K562 (cell line): ENCODE measurements at regions not wholly inside any gene's neighbourhood (a gene's known extent, or its start where the extent isn't known, plus 50 kb on each side); places are given as distances from the start of the nearest gene placed in this dataset.

Source experiments
- ATAC-seq: fragments of 200-7000 bp; cut with Tn5 transposase; 3 replicates; pipeline ENCODE4 v1.9.1; 2020; ENCODE audit warnings: moderate library complexity
- BruUV-seq: library from RNA; stranded (reverse); fragments of 400-500 nt; replicated peaks from 2 replicates; lab custom pipeline; 2021; lab: Mats Ljungman, UMichigan
- CTCF ChIA-PET: fragments of 300-600 bp; formaldehyde crosslinking; extraction: SDS; loops from one replicate; lab custom pipeline; 2021; ENCODE audit warnings: low intra/inter-chr PET ratio; lab: Yijun Ruan, JAX
- POLR2A ChIA-PET: fragments of 300-600, 350-650 bp; sonication (Branson Sonifier 250); formaldehyde crosslinking; extraction: SDS; loops from one replicate; lab custom pipeline; 2021; ENCODE audit warnings: antibody characterized with exemption, inconsistent platforms; lab: Yijun Ruan, JAX
- DNase-seq, 4 experiments: peaks; one replicate each; pipeline versions ENCODE4 v3.0.0 to v3.0.0-alpha.2; 2011 to 2018; ENCODE audit warnings: low spot score in 3 of 4, mixed read lengths in 3 of 4; ENCODE audit errors: extremely low read depth in 1 of 4
- FAIRE-seq: peaks from 2 replicates; lab custom pipeline; 2011; peaks lifted over from hg19 to GRCh38; lab: Jason Lieb, UNC
- H2AFZ ChIP-seq: 2 replicates; pipeline ENCODE4 v1.6.0; 2011; ENCODE audit warnings: low read depth, low read length, control low read depth, inconsistent platforms
- H3K27ac ChIP-seq: fragments of 200-600 bp; 3 replicates; pipeline ENCODE4 v1.8.0; 2011; ENCODE audit warnings: low read depth, mild to moderate bottlenecking, control low read depth, inconsistent platforms, low read length, moderate library complexity, mixed read lengths; ENCODE audit errors: extremely low read depth
- H3K27me3 ChIP-seq, 2 experiments: fragments of 300-600 bp in 1 of 2; 2 replicates in 1 of 2; 3 replicates in 1 of 2; pipeline versions ENCODE4 v1.6.0 to v1.8.0; 2011; ENCODE audit warnings: inconsistent platforms in 2 of 2, low read length in 2 of 2, mild to moderate bottlenecking in 1 of 2, mixed read lengths in 1 of 2, moderate library complexity in 1 of 2; ENCODE audit not compliant: control insufficient read depth in 2 of 2, insufficient read depth in 2 of 2
- H3K36me3 ChIP-seq: fragments of 300-600 bp; 3 replicates; pipeline ENCODE4 v1.8.0; 2011; ENCODE audit warnings: mild to moderate bottlenecking, low read length, inconsistent platforms; ENCODE audit not compliant: control insufficient read depth, insufficient read depth
- H3K4me1 ChIP-seq, 2 experiments: fragments of 200-600 bp in 1 of 2; replicated peaks in 1 of 2; 2 replicates in 1 of 2; 3 replicates in 1 of 2; pipeline versions ENCODE4 v1.5.1 to v1.8.0; 2011; ENCODE audit warnings: inconsistent platforms in 2 of 2, low read length in 2 of 2, mild to moderate bottlenecking in 1 of 2, mixed read lengths in 1 of 2, moderate library complexity in 1 of 2; ENCODE audit not compliant: control insufficient read depth in 2 of 2, insufficient read depth in 2 of 2
- H3K4me2 ChIP-seq: 2 replicates; pipeline ENCODE4 v1.6.1; 2011; ENCODE audit warnings: low read length, control low read depth, inconsistent platforms, mixed read lengths; ENCODE audit not compliant: insufficient read depth
- H3K4me3 ChIP-seq: fragments of 200-600 bp; sonication (generic), shearing (Covaris generic); 2 replicates; pipeline ENCODE4 v1.5.1; 2016; ENCODE audit warnings: control low read depth, inconsistent platforms
- H3K79me2 ChIP-seq: fragments of 200-600 bp; 3 replicates; pipeline ENCODE4 v1.8.0; 2011; ENCODE audit warnings: low read length, inconsistent platforms; ENCODE audit not compliant: control insufficient read depth, insufficient read depth
- H3K9ac ChIP-seq, 2 experiments: 2 replicates each; pipeline versions ENCODE4 v1.6.0 to v1.6.1; 2011; ENCODE audit warnings: low read depth in 2 of 2, low read length in 2 of 2, control low read depth in 1 of 2, inconsistent platforms in 1 of 2, mild to moderate bottlenecking in 1 of 2, mixed read lengths in 1 of 2; ENCODE audit not compliant: insufficient read depth in 1 of 2
- H3K9me1 ChIP-seq: one replicate; pipeline ENCODE4 v1.6.0; 2011; ENCODE audit warnings: inconsistent platforms, mild to moderate bottlenecking, low read length, moderate library complexity; ENCODE audit not compliant: control insufficient read depth, insufficient read depth
- H3K9me3 ChIP-seq: replicated peaks from 2 replicates; pipeline ENCODE4 v1.5.1; 2011; ENCODE audit warnings: low read depth, low read length, inconsistent platforms; ENCODE audit not compliant: control insufficient read depth, insufficient read depth
- H4K20me1 ChIP-seq: replicated peaks from 2 replicates; pipeline ENCODE4 v1.6.1; 2011; ENCODE audit warnings: low read length, inconsistent platforms, mixed read lengths; ENCODE audit not compliant: control insufficient read depth, insufficient read depth
- LCOR ChIP-seq: sonication (generic); formaldehyde crosslinking; IDR thresholded peaks from 2 replicates; pipeline ENCODE4 v1.8.0; 2022; ENCODE audit warnings: mild to moderate bottlenecking, missing genetic modification reagents
- POLR2AphosphoS2 ChIP-seq: IDR thresholded peaks from 2 replicates; pipeline ENCODE4 v1.6.1; 2012; ENCODE audit warnings: low read length, improper control_type of control experiment
- ZNF77 ChIP-seq: fragments of 250-450 bp; sonication (Bioruptor Pico); IDR thresholded peaks from 2 replicates; pipeline ENCODE4 v1.5.0; 2020
- WGBS: fragments of 100-300 bp; shearing (Covaris generic); methylation state at CpG from one replicate; pipeline ENCODE4 v1.1.6; 2016; ENCODE audit warnings: low coverage, mixed read lengths; ENCODE audit not compliant: insufficient coverage; ENCODE audit errors: missing lambda C conversion rate; 5-methylcytosine and 5-hydroxymethylcytosine counted together
- in situ Hi-C: fragments of 300-500 bp; cut with MboI; formaldehyde crosslinking; loops from 4 replicates; pipeline ENCODE4 v1.15.0; 2018; ENCODE audit warnings: inconsistent platforms, mixed read lengths
- intact Hi-C: fragments of 100-400 bp; cut with micrococcal nuclease; formaldehyde crosslinking; loops from 2 replicates; pipeline ENCODE4 v1.14.2; 2022
- TF ChIP-seq, protein P1 (sequence below): IDR thresholded peaks from 2 replicates; pipeline ENCODE4 v1.6.1; 2011; ENCODE audit warnings: borderline replicate concordance, low read depth, mild to moderate bottlenecking, moderate library complexity, low read length; ENCODE audit not compliant: insufficient read depth, poor library complexity, severe bottlenecking
- TF ChIP-seq, protein P2 (sequence below): sonication (generic); formaldehyde crosslinking; IDR thresholded peaks from 2 replicates; pipeline ENCODE4 v1.8.0; 2022; ENCODE audit warnings: missing genetic modification reagents, mild to moderate bottlenecking, borderline replicate concordance
- TF ChIP-seq, protein P3 (sequence below): fragments of 450-650 bp; formaldehyde crosslinking; IDR thresholded peaks from 2 replicates; pipeline ENCODE4 v1.4.0; 2022; ENCODE audit warnings: missing genetic modification characterization

DNA sequence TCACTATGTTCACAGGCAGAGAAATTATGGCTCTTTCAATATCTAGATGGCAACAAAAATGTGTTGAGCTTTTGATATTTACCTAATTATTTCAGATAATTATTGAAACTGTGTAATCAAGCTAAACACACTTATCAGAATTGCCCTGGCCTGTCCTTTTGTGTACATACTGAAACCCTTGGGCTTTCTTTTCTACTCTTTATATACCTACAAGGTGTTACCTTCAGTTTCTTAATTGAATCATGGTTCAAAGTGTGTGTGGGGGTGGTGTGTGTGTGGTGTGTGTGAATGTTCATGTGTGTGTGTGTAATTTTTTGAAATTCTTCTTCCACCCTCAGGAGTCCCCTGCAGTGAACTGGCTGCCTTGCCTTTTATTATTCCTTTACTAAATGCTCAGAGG lies 506.8 kb upstream of the SOX9 start (continued):
- TF ChIP-seq, protein P1, sequence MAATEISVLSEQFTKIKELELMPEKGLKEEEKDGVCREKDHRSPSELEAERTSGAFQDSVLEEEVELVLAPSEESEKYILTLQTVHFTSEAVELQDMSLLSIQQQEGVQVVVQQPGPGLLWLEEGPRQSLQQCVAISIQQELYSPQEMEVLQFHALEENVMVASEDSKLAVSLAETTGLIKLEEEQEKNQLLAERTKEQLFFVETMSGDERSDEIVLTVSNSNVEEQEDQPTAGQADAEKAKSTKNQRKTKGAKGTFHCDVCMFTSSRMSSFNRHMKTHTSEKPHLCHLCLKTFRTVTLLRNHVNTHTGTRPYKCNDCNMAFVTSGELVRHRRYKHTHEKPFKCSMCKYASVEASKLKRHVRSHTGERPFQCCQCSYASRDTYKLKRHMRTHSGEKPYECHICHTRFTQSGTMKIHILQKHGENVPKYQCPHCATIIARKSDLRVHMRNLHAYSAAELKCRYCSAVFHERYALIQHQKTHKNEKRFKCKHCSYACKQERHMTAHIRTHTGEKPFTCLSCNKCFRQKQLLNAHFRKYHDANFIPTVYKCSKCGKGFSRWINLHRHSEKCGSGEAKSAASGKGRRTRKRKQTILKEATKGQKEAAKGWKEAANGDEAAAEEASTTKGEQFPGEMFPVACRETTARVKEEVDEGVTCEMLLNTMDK, result no peak
- TF ChIP-seq LCOR (no peak), ZNF77 (CRISPR knock-in tag) (no peak), POLR2AphosphoS2 (no peak)

- no peaks in the 10 kb centered on the region for H3K36me3 ChIP-seq
- no peak for FAIRE-seq
- H3K9me1 ChIP-seq, result no peaks in the 10 kb centered on the region
- intact Hi-C loops, result no loop called here
- ATAC-seq, result no peak
- no peak for DNase-seq
- no TSS peak for BruUV-seq
- 1% methylated on average over 4 of the region's 4 CpGs for WGBS
- H3K4me2 ChIP-seq, result no peak overlapping the region
- H3K79me2 ChIP-seq, result no peaks in the 10 kb centered on the region
- H2AFZ ChIP-seq, result no peak overlapping the region
- no peak overlapping the region for H3K4me3 ChIP-seq
- H3K4me1 ChIP-seq, result no peaks in the 10 kb centered on the region
- H3K9ac ChIP-seq, result no peak overlapping the region
- TF ChIP-seq, protein P2, sequence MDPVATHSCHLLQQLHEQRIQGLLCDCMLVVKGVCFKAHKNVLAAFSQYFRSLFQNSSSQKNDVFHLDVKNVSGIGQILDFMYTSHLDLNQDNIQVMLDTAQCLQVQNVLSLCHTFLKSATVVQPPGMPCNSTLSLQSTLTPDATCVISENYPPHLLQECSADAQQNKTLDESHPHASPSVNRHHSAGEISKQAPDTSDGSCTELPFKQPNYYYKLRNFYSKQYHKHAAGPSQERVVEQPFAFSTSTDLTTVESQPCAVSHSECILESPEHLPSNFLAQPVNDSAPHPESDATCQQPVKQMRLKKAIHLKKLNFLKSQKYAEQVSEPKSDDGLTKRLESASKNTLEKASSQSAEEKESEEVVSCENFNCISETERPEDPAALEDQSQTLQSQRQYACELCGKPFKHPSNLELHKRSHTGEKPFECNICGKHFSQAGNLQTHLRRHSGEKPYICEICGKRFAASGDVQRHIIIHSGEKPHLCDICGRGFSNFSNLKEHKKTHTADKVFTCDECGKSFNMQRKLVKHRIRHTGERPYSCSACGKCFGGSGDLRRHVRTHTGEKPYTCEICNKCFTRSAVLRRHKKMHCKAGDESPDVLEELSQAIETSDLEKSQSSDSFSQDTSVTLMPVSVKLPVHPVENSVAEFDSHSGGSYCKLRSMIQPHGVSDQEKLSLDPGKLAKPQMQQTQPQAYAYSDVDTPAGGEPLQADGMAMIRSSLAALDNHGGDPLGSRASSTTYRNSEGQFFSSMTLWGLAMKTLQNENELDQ, result no peak
- TF ChIP-seq, protein P3, sequence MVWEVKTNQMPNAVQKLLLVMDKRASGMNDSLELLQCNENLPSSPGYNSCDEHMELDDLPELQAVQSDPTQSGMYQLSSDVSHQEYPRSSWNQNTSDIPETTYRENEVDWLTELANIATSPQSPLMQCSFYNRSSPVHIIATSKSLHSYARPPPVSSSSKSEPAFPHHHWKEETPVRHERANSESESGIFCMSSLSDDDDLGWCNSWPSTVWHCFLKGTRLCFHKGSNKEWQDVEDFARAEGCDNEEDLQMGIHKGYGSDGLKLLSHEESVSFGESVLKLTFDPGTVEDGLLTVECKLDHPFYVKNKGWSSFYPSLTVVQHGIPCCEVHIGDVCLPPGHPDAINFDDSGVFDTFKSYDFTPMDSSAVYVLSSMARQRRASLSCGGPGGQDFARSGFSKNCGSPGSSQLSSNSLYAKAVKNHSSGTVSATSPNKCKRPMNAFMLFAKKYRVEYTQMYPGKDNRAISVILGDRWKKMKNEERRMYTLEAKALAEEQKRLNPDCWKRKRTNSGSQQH (CRISPR knock-in tag), result no peak
- no peaks in the 10 kb centered on the region for H3K9me3 ChIP-seq
- in situ Hi-C loops, result no loop called here
- POLR2A ChIA-PET, result no interaction called here
- CTCF ChIA-PET, result no interaction called here
- H3K27me3 ChIP-seq, result no peaks in the 10 kb centered on the region
- no peak overlapping the region for H3K27ac ChIP-seq
- H4K20me1 ChIP-seq, result no peaks in the 10 kb centered on the region
Observed at GRCh38 chr17:71615820-71616219, 505.0 kb upstream of the SOX9 start.
